ENCODE measurements at regions not wholly inside any gene's neighbourhood (a gene's known extent, or its start where the extent isn't known, plus 50 kb on each side); places are given as distances from the start of the nearest gene placed in this dataset.

- TF ChIP-seq, protein P1, sequence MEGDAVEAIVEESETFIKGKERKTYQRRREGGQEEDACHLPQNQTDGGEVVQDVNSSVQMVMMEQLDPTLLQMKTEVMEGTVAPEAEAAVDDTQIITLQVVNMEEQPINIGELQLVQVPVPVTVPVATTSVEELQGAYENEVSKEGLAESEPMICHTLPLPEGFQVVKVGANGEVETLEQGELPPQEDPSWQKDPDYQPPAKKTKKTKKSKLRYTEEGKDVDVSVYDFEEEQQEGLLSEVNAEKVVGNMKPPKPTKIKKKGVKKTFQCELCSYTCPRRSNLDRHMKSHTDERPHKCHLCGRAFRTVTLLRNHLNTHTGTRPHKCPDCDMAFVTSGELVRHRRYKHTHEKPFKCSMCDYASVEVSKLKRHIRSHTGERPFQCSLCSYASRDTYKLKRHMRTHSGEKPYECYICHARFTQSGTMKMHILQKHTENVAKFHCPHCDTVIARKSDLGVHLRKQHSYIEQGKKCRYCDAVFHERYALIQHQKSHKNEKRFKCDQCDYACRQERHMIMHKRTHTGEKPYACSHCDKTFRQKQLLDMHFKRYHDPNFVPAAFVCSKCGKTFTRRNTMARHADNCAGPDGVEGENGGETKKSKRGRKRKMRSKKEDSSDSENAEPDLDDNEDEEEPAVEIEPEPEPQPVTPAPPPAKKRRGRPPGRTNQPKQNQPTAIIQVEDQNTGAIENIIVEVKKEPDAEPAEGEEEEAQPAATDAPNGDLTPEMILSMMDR (IDR thresholded peaks at IDR 0.05): no peak
- no peak for TF ChIP-seq POLR2A (IDR thresholded peaks at IDR 0.05)
Observed at GRCh38 chr22:27123880-27124279, 466.5 kb downstream of the MIAT start.
